HepG2 (cell line): ENCODE measurements at regions not wholly inside any gene's neighbourhood (a gene's known extent, or its start where the extent isn't known, plus 50 kb on each side); places are given as distances from the start of the nearest gene placed in this dataset.

ENCODE experiments used
- AGO1 ChIP-seq: fragments of 200-400 bp; formaldehyde crosslinking; IDR thresholded peaks from 2 replicates; pipeline ENCODE4 v1.6.1; 2017; ENCODE audit warnings: mild to moderate bottlenecking, low read depth, low read length, moderate library complexity; ENCODE audit not compliant: poor library complexity, severe bottlenecking
- CBX5 ChIP-seq: sonication (generic); formaldehyde crosslinking; IDR thresholded peaks from 2 replicates; pipeline ENCODE4 v1.4.0; 2020; ENCODE audit warnings: missing genetic modification reagents, borderline replicate concordance
- CCDC6 ChIP-seq: sonication (generic); formaldehyde crosslinking; IDR thresholded peaks from 2 replicates; pipeline ENCODE4 v1.8.1; 2022; ENCODE audit warnings: mild to moderate bottlenecking, missing genetic modification reagents, moderate library complexity
- ETS1 ChIP-seq: sonication (generic); formaldehyde crosslinking; IDR thresholded peaks from 2 replicates; pipeline ENCODE4 v1.4.0; 2020; ENCODE audit warnings: missing genetic modification reagents
- ETV5 ChIP-seq: IDR thresholded peaks from 2 replicates; pipeline ENCODE4 v1.6.1; 2018; ENCODE audit warnings: missing biosample characterization, missing genetic modification reagents, inconsistent platforms, borderline replicate concordance
- FUBP1 ChIP-seq: sonication (generic); formaldehyde crosslinking; IDR thresholded peaks from 2 replicates; pipeline ENCODE4 v1.5.1; 2020; ENCODE audit warnings: missing genetic modification reagents, mild to moderate bottlenecking, borderline replicate concordance
- GLMP ChIP-seq: sonication (generic); formaldehyde crosslinking; IDR thresholded peaks from 2 replicates; pipeline ENCODE4 v1.9.0; 2021; ENCODE audit warnings: missing genetic modification reagents, mild to moderate bottlenecking, borderline replicate concordance
- HNF4A ChIP-seq: sonication (generic); formaldehyde crosslinking; IDR thresholded peaks from 2 replicates; pipeline ENCODE4 v1.4.0; 2020; ENCODE audit warnings: missing genetic modification reagents
- KAT7 ChIP-seq: IDR thresholded peaks from 2 replicates; pipeline ENCODE4 v1.6.1; 2018; ENCODE audit warnings: borderline replicate concordance, missing compliant biosample characterization
- MAFG ChIP-seq: sonication (generic); formaldehyde crosslinking; IDR thresholded peaks from 2 replicates; pipeline ENCODE4 v1.5.1; 2020; ENCODE audit warnings: mild to moderate bottlenecking, missing genetic modification reagents
- MATR3 ChIP-seq: sonication (generic); formaldehyde crosslinking; IDR thresholded peaks from 2 replicates; pipeline ENCODE4 v1.4.0; 2020; ENCODE audit warnings: missing genetic modification reagents
- MED13 ChIP-seq: sonication (generic); formaldehyde crosslinking; IDR thresholded peaks from 2 replicates; pipeline ENCODE4 v1.5.0; 2020; ENCODE audit warnings: missing genetic modification reagents
- MIER3 ChIP-seq: IDR thresholded peaks from 2 replicates; pipeline ENCODE4 v1.6.1; 2016; ENCODE audit warnings: missing compliant biosample characterization, borderline replicate concordance
- MTA3 ChIP-seq: sonication (generic); formaldehyde crosslinking; IDR thresholded peaks from 2 replicates; pipeline ENCODE4 v1.4.0; 2020; ENCODE audit warnings: missing genetic modification reagents
- NFKBIZ ChIP-seq: IDR thresholded peaks from 2 replicates; pipeline ENCODE4 v1.6.1; 2018; ENCODE audit warnings: missing genetic modification reagents, missing compliant biosample characterization
- NONO ChIP-seq, 2 experiments: fragments of 450-650 bp in 1 of 2; sonication (generic) in 1 of 2; formaldehyde crosslinking in 1 of 2; IDR thresholded peaks in 1 of 2; conservative IDR thresholded peaks in 1 of 2; 2 replicates each; pipeline versions ENCODE4 v1.6.1 to v1.8.0; 2017 to 2022; ENCODE audit warnings: mild to moderate bottlenecking in 1 of 2, missing genetic modification reagents in 1 of 2, moderate library complexity in 1 of 2
- PCBP1 ChIP-seq: fragments of 200-400 bp; formaldehyde crosslinking; IDR thresholded peaks from 2 replicates; pipeline ENCODE4 v1.6.1; 2017; ENCODE audit warnings: mild to moderate bottlenecking, low read depth, low read length, borderline replicate concordance
- PHF21A ChIP-seq: sonication (generic); formaldehyde crosslinking; IDR thresholded peaks from 2 replicates; pipeline ENCODE4 v1.5.0; 2020; ENCODE audit warnings: mild to moderate bottlenecking, missing genetic modification reagents
- RAD21 ChIP-seq: fragments of 450-650 bp; formaldehyde crosslinking; IDR thresholded peaks from 2 replicates; pipeline ENCODE4 v1.5.0; 2020; ENCODE audit warnings: mild to moderate bottlenecking
- SMAD1 ChIP-seq: sonication (generic); formaldehyde crosslinking; IDR thresholded peaks from 2 replicates; pipeline ENCODE4 v1.4.0; 2020; ENCODE audit warnings: missing genetic modification reagents, low read depth, mild to moderate bottlenecking, borderline replicate concordance
- SMARCE1 ChIP-seq: fragments of 450-650 bp; IDR thresholded peaks from 2 replicates; pipeline ENCODE4 v1.6.1; 2017; ENCODE audit warnings: borderline replicate concordance
- SMC3 ChIP-seq: IDR thresholded peaks from 2 replicates; pipeline ENCODE4 v1.6.1; 2011; ENCODE audit warnings: low read length, improper control_type of control experiment
- SP2 ChIP-seq: sonication (generic); formaldehyde crosslinking; IDR thresholded peaks from 2 replicates; pipeline ENCODE4 v1.5.1; 2020; ENCODE audit warnings: mild to moderate bottlenecking, missing genetic modification reagents
- TBX2 ChIP-seq: sonication (generic); formaldehyde crosslinking; IDR thresholded peaks from 2 replicates; pipeline ENCODE4 v1.5.0; 2020; ENCODE audit warnings: missing genetic modification reagents, mild to moderate bottlenecking, borderline replicate concordance
- WIZ ChIP-seq: sonication (generic); formaldehyde crosslinking; IDR thresholded peaks from 2 replicates; pipeline ENCODE4 v1.5.1; 2020; ENCODE audit warnings: mild to moderate bottlenecking, missing genetic modification reagents
- ZBTB7A ChIP-seq: sonication (generic); formaldehyde crosslinking; IDR thresholded peaks from 2 replicates; pipeline ENCODE4 v1.8.0; 2022; ENCODE audit warnings: mild to moderate bottlenecking, missing genetic modification reagents
- ZNF414 ChIP-seq: sonication (generic); formaldehyde crosslinking; IDR thresholded peaks from 2 replicates; pipeline ENCODE4 v1.5.0; 2020; ENCODE audit warnings: missing genetic modification reagents
- ZNF709 ChIP-seq: sonication (generic); formaldehyde crosslinking; IDR thresholded peaks from 2 replicates; pipeline ENCODE4 v1.5.0; 2020; ENCODE audit warnings: mild to moderate bottlenecking, missing genetic modification reagents
- ZNF839 ChIP-seq: sonication (generic); formaldehyde crosslinking; IDR thresholded peaks from 2 replicates; pipeline ENCODE4 v1.4.0; 2020; ENCODE audit warnings: missing genetic modification reagents, mild to moderate bottlenecking, borderline replicate concordance
- ZNF878 ChIP-seq: sonication (generic); formaldehyde crosslinking; IDR thresholded peaks from 2 replicates; pipeline ENCODE4 v1.8.1; 2023; ENCODE audit warnings: mild to moderate bottlenecking, missing genetic modification reagents, moderate library complexity

- TF ChIP-seq ETS1 (CRISPR knock-in tag) (no peak), SMAD1 (no peak), PHF21A (CRISPR knock-in tag) (no peak), NFKBIZ (CRISPR knock-in tag) (no peak), FUBP1 (CRISPR knock-in tag) (no peak), ZNF709 (CRISPR knock-in tag) (no peak), HNF4A (peak; percentile 84), KAT7 (no peak), MED13 (no peak), MATR3 (no peak), SMC3 (no peak), WIZ (CRISPR knock-in tag) (no peak), RAD21 (CRISPR knock-in tag) (no peak), ETV5 (CRISPR knock-in tag) (peak; percentile 40; the same call in 1 of the 2 replicates), ZBTB7A (no peak), ZNF839 (CRISPR knock-in tag) (no peak), ZNF414 (CRISPR knock-in tag) (no peak; the same call in 1 of the 2 replicates), CCDC6 (CRISPR knock-in tag) (no peak), PCBP1 (no peak), TBX2 (CRISPR knock-in tag) (peak; percentile 25; the same call in 1 of the 2 replicates), NONO (IDR thresholded peaks at IDR 0.05) (no peak), NONO (CRISPR knock-in tag; conservative IDR thresholded peaks at IDR 0.05) (no peak), SMARCE1 (no peak), MIER3 (no peak), MAFG (CRISPR knock-in tag) (no peak), SP2 (CRISPR knock-in tag) (no peak), CBX5 (CRISPR knock-in tag) (no peak), AGO1 (no peak), MTA3 (no peak), ZNF878 (no peak), GLMP (CRISPR knock-in tag) (no peak)
Measured at GRCh38 chr2:190136259-190136658, 73.7 kb upstream of the MSTN start (continued).
